LoVo (cell line): ENCODE measurements at regions not wholly inside any gene's neighbourhood (a gene's known extent, or its start where the extent isn't known, plus 50 kb on each side); places are given as distances from the start of the nearest gene placed in this dataset.
"Not testable (repeated sequence)": the region's sequence is repeated elsewhere in the genome, so short reads cannot be mapped to it uniquely, and the experiment has no call there.

Source experiments
- DNase-seq: peaks from one replicate; pipeline ENCODE4 v3.0.0-alpha.2; 2016; ENCODE audit warnings: low spot score

- no peak for DNase-seq
These were observed 139.4 kb downstream of the ID4 start for GRCh38 chr6:19976411-19977129.

- no peak for DNase-seq
These were observed 141.9 kb downstream of the ID4 start for GRCh38 chr6:19979059-19979458.

GRCh38 chr6:19979986-19980385, 142.8 kb downstream of the ID4 start:
- no peak for DNase-seq

- DNase-seq = no peak
These were observed 146.2 kb downstream of the ID4 start for GRCh38 chr6:19983374-19983773.

GRCh38 chr6:19986691-19987438, 149.7 kb downstream of the ID4 start:
- DNase-seq = no peak

GRCh38 chr6:19988555-19988954, 151.4 kb downstream of the ID4 start:
- DNase-seq = peak; percentile 16

GRCh38 chr6:19991176-19991575, 154.0 kb downstream of the ID4 start:
- no peak for DNase-seq

- DNase-seq = no peak
These were observed 157.7 kb downstream of the ID4 start for GRCh38 chr6:19994909-19995308.

GRCh38 chr6:19995575-19996257, 158.5 kb downstream of the ID4 start:
- DNase-seq = no peak

GRCh38 chr6:19997104-19997503, 159.9 kb downstream of the ID4 start:
- no peak for DNase-seq

GRCh38 chr6:19998541-19998940, 161.4 kb downstream of the ID4 start:
- DNase-seq = no peak

GRCh38 chr6:19999319-20000191, 162.4 kb downstream of the ID4 start:
- no peak for DNase-seq

- DNase-seq = no peak
These were observed 164.1 kb downstream of the ID4 start for GRCh38 chr6:20001286-20001685.

- no peak for DNase-seq
These were observed 168.9 kb downstream of the ID4 start for GRCh38 chr6:20006037-20006436.

- no peak for DNase-seq
These were observed 171.0 kb downstream of the ID4 start for GRCh38 chr6:20008131-20008530.

- no peak for DNase-seq
These were observed 176.1 kb downstream of the ID4 start for GRCh38 chr6:20013066-20013861.

GRCh38 chr6:20014508-20014907, 177.3 kb downstream of the ID4 start:
- no peak for DNase-seq

- no peak for DNase-seq
These were observed 183.4 kb downstream of the ID4 start for GRCh38 chr6:20020526-20020925.

- DNase-seq = no peak
These were observed 184.6 kb downstream of the ID4 start for GRCh38 chr6:20021795-20022194.

GRCh38 chr6:20023549-20024315, 186.6 kb downstream of the ID4 start:
- DNase-seq = not testable (repeated sequence)

GRCh38 chr6:20024316-20024673, 187.1 kb downstream of the ID4 start:
- DNase-seq = no peak
